DOHH2 (cell line): ENCODE measurements at regions not wholly inside any gene's neighbourhood (a gene's known extent, or its start where the extent isn't known, plus 50 kb on each side); places are given as distances from the start of the nearest gene placed in this dataset.

Experiments used
- EZH2phosphoT487 ChIP-seq: fragments of 200-600 bp; sonication (generic); IDR thresholded peaks from 2 replicates; pipeline ENCODE4 v1.6.1; 2017; ENCODE audit warnings: borderline replicate concordance, mild to moderate bottlenecking, antibody characterized with exemption, low read length, moderate library complexity, mixed read lengths
- TF ChIP-seq, protein P1 (sequence below): fragments of 200-600 bp; sonication (generic); IDR thresholded peaks from one replicate; pipeline ENCODE4 v1.5.1; 2014; ENCODE audit warnings: antibody characterized with exemption, mild to moderate bottlenecking, low read depth, low read length; ENCODE audit not compliant: poor library complexity, severe bottlenecking

- TF ChIP-seq, protein P1, sequence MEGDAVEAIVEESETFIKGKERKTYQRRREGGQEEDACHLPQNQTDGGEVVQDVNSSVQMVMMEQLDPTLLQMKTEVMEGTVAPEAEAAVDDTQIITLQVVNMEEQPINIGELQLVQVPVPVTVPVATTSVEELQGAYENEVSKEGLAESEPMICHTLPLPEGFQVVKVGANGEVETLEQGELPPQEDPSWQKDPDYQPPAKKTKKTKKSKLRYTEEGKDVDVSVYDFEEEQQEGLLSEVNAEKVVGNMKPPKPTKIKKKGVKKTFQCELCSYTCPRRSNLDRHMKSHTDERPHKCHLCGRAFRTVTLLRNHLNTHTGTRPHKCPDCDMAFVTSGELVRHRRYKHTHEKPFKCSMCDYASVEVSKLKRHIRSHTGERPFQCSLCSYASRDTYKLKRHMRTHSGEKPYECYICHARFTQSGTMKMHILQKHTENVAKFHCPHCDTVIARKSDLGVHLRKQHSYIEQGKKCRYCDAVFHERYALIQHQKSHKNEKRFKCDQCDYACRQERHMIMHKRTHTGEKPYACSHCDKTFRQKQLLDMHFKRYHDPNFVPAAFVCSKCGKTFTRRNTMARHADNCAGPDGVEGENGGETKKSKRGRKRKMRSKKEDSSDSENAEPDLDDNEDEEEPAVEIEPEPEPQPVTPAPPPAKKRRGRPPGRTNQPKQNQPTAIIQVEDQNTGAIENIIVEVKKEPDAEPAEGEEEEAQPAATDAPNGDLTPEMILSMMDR, result no peak
- no peak for TF ChIP-seq EZH2phosphoT487
Observed at GRCh38 chr3:72397586-72397985, 450.7 kb downstream of the SHQ1 start.
